HG03039 (cell line): ENCODE measurements at regions not wholly inside any gene's neighbourhood (a gene's known extent, or its start where the extent isn't known, plus 50 kb on each side); places are given as distances from the start of the nearest gene placed in this dataset.

ENCODE experiments used
- ATAC-seq: cut with Tn5 transposase; IDR thresholded peaks from one replicate; pipeline ENCODE4 v1.9.1; 2021; ENCODE audit warnings: mild to moderate bottlenecking, moderate library complexity; ENCODE audit not compliant: unreplicated experiment

DNA sequence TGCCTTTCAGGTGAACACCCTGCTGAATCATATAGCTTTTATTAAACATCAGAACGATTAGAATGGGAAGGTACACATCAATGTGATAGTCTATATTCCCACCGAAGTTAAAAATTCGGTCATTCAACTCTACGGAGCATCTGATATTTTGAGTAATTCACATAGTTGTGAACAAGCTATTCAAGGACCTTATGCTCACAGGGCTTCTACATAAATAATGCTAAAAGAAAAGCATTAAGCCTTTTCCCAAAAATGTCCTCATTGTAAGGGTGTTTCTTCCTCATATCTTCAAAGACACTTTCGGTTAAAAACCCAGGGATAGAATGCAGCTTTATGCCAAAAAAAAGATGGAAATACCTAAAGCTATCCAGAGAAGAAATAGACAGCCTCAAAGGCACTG is 79.7 kb upstream of the EDNRA start:
- ATAC-seq: no peak

DNA sequence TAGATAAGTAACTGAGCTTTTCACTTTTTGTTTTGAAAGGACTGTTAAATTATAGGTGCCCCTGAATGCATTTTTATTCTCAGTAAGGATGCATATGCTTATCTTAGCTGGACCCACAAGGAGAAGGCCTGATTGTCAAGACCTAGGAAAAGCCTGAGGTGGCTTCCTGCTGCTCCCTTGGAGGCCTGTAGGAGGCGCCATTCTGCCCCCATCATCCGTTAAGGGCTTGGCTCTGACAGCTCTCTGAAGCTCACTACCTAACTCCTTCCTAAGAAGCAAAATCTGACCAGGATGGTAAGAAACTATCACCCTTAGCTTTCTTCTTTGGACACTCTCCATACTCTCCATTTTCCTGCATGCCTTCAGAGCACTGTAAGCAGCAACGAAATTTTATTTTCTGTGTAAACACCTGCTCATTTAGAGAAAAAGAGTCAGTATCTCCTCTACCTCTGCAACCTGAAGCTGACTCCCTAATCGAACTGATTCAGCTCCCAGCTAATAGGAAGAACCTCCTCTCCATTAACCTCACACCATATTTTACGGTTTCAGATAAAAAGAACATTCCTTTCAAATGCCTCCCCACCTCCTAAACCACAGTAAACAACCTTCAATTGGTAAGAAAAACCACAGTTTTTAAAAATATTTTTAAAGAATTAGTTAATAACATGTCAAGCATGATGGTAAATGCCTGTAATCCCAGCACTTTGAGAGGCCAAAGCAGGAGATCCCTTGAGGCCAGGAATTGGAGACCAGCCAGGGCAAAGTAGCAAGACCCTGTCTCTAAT is 73.4 kb upstream of the EDNRA start:
- ATAC-seq: no peak

DNA sequence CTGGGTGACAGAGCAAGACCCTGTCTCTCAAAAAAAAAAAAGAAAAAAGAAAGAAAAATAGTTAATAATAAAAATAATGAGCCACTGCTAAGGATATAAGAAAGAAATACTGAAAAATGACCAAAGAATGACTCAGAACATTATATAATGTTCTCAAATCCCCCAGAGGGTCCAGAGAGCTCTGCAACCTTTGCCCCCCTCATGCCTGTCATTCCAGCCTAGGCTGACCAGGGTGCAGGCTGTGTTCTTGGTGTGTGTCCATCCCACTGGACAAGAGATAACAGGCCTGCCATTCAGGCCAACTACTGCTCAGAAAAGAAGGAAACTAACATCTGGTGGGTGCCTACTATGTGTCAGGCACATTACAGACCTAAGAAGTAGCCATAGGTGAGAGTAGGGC is 72.7 kb upstream of the EDNRA start:
- ATAC-seq: no peak

DNA sequence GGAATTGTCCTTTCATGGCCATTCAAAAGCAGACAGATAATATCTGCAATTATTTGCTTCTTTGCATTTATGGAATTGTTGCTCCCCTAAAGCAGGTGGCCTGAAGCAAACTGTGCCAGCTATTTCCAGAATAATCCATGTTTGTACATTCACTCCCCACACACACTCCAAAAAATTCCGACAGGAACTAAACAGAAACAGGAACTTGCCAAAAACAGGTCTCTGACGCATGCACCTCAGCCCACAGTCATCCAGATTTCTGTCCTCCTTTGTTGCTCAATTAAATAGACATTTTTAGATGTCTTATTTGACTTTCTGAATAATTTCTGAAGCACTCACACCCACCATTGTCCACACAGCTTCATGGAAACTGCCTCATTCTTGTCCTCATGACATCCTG is 71.5 kb upstream of the EDNRA start:
- ATAC-seq: no peak

DNA sequence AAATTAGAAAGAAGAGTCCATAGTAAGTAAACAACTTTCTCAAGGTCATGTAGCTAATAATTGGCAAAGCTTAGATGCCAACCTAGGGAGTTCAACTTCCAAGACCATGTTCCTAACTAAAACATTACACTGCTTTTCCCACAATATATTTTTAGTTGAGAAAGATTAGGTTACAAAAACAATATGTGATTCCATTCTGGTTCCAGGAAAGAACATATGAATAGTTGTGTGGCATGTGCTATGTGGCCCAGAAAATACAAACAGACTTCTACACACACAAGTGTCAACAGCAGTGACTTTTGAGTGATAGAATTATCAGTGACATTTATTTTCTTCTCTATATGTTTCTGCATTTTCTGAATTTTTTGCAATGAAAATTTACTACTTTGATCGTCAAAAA is 62.7 kb upstream of the EDNRA start:
- no peak for ATAC-seq

DNA sequence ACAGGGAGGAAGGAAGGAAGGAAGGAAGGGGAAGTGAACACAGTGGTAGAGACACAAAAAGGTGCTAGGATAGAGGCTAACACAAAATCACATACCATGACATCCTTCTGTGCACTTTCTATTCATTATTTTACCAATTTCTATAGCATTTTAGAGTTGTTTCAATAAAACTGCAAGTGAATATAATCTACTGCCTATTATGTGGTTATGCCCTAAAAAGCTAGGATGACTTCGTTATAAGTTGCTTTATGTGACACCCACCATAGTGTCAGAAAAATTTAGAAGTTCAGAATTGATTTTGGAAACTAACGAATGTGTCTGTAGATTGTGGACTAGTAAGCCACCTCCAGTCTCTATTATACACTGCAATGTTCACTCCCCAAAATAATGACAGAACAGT is 59.4 kb upstream of the EDNRA start:
- no peak for ATAC-seq

DNA sequence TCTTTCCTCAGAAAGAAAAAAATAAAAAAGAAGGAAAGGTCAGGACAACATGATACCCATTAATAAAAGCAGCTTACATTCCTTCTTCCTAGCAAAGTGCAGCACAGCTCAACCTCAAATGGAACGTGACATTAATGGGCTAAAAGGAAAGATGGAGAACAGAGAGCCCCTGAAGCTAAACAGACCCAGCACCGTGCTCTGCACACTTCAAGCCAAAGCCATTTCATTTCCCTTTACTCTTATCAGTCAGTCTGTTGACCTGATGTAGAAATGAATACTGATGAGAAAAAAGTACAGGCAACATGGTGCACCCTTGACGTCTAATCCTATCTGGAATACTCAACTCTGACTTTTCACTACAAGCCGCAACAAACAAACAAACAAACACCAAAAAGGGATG is 57.7 kb upstream of the EDNRA start:
- no peak for ATAC-seq

DNA sequence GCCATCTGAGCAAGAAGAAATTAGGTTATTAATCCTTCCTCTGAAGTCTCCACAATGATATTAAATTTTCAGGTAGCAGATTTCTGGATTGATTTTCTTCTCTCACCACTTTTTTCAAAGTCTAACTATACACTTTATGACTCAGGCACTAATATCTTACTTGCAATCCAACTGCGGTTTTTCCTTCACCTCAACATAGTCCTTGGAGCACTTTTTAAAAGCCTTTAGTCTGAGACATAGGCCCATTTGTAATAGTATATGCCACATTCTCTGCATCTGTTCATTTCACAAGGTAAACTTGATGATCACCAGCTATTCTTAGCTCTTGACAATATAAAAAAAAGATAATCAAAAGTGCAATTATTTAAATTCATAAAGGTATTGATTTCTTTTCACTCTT is 55.9 kb upstream of the EDNRA start:
- ATAC-seq: no peak

DNA sequence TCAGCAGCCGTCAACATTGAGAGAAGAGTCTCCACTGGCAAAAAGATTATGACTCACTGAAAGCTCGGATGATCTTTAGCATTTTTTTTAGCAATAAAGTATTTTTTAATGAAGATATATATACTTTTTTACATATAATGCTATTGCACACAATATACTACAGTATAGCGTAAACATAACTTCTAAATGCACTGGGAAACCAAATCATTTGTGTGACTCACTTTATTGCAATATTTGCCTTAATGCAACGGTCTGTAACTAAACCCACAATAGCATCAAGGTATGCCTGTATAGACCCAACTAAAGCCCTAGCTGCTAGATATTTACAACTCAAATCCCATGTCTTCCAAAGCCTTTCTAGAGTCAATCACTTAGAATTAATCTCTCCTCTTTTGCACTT is 52.3 kb upstream of the EDNRA start:
- no peak for ATAC-seq

DNA sequence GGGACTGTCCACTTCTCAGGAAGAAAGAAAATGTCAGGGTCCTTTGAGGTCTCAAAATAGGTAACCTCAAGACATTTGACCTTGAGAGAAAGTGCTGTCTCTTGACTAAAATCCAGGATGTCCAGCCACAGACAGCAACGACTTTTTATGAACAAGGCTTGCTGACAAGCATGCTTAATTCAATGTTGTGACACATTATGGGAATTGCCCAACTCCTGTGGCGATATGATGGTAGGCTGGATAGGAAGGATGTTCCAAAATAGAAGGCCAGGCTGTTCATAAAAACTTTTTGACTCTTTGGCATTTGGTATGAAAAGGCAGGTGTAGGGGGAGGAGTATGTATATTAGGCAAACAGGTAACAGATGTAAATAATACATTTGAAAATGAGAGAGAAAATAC is 50.8 kb upstream of the EDNRA start:
- ATAC-seq: no peak
